ENCODE measurements at regions not wholly inside any gene's neighbourhood (a gene's known extent, or its start where the extent isn't known, plus 50 kb on each side); places are given as distances from the start of the nearest gene placed in this dataset.

GRCh38 chr3:6510713-6511112 is 350.2 kb upstream of the GRM7 start:
- Histone ChIP-seq H3K27me3 (ENCODE audit: control insufficient read depth in 2 of 2, insufficient read depth in 2 of 2, low read length in 2 of 2) (no peaks in the 10 kb centered on the region), H3K4me3 (replicated peaks in 1 of 3; ENCODE audit: insufficient read depth in 1 of 3, low read depth in 1 of 3, low read length in 3 of 3) (no peak overlapping the region), H3K9me1 (replicated peaks; ENCODE audit: control insufficient read depth, extremely low read depth, insufficient read depth, low read length) (no peaks in the 10 kb centered on the region), H3K9me3 (replicated peaks; ENCODE audit: control insufficient read depth, insufficient read depth, low read length) (no peaks in the 10 kb centered on the region), H4K20me1 (replicated peaks; ENCODE audit: control insufficient read depth, extremely low read depth, insufficient read depth, low read length) (no peaks in the 10 kb centered on the region), H3K79me2 (ENCODE audit: control insufficient read depth, insufficient read depth, low read length) (no peaks in the 10 kb centered on the region), H3K4me2 (ENCODE audit: insufficient read depth, low read length) (no peak overlapping the region), H3K27ac (ENCODE audit: insufficient read depth, low read depth, low read length) (no peak overlapping the region), H3K36me3 (ENCODE audit: control insufficient read depth in 2 of 2, extremely low read depth in 1 of 2, insufficient read depth in 2 of 2, low read length in 2 of 2) (no peaks in the 10 kb centered on the region), H3K9ac (replicated peaks; ENCODE audit: extremely low read depth, insufficient read depth, low read length) (no peak overlapping the region), H3K4me1 (ENCODE audit: control insufficient read depth, extremely low read depth, insufficient read depth, low read length) (no peaks in the 10 kb centered on the region), H2AFZ (ENCODE audit: low read depth, low read length) (no peak overlapping the region)
- dilution Hi-C loops (cut with MboI; ENCODE audit: extremely low pct_ligation_motif_present, low sequenced_read_pairs): no loop called here
- no peak for DNase-seq (ENCODE audit: low read depth, low spot score)
- no peak for TF ChIP-seq MYC (IDR thresholded peaks at IDR 0.05; ENCODE audit: low read depth, low read length)
- TF ChIP-seq, protein P1, sequence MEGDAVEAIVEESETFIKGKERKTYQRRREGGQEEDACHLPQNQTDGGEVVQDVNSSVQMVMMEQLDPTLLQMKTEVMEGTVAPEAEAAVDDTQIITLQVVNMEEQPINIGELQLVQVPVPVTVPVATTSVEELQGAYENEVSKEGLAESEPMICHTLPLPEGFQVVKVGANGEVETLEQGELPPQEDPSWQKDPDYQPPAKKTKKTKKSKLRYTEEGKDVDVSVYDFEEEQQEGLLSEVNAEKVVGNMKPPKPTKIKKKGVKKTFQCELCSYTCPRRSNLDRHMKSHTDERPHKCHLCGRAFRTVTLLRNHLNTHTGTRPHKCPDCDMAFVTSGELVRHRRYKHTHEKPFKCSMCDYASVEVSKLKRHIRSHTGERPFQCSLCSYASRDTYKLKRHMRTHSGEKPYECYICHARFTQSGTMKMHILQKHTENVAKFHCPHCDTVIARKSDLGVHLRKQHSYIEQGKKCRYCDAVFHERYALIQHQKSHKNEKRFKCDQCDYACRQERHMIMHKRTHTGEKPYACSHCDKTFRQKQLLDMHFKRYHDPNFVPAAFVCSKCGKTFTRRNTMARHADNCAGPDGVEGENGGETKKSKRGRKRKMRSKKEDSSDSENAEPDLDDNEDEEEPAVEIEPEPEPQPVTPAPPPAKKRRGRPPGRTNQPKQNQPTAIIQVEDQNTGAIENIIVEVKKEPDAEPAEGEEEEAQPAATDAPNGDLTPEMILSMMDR (IDR thresholded peaks at IDR 0.05; ENCODE audit: extremely low read depth in 1 of 2, insufficient read depth in 1 of 2, low read depth in 1 of 2, low read length in 2 of 2): no peak
- no peak for TF ChIP-seq EZH2 (IDR thresholded peaks at IDR 0.05; ENCODE audit: borderline replicate concordance, low read depth, low read length, severe bottlenecking)
- TF ChIP-seq MAX (IDR thresholded peaks at IDR 0.05; ENCODE audit: insufficient read depth, insufficient read length): no peak
- TF ChIP-seq POLR2A (IDR thresholded peaks at IDR 0.05; ENCODE audit: low read depth, low read length): no peak
- TF ChIP-seq JUN (IDR thresholded peaks at IDR 0.05; ENCODE audit: borderline replicate concordance, insufficient read depth, insufficient read length, low read depth): no peak
- TF ChIP-seq POLR2AphosphoS5 (IDR thresholded peaks at IDR 0.05; ENCODE audit: insufficient read depth, low read depth, low read length): no peak
- TF ChIP-seq GATA2 (IDR thresholded peaks at IDR 0.05; ENCODE audit: insufficient read depth, insufficient read length, low read depth, low read length): no peak
- CTCF ChIA-PET: no interaction called here
- BruUV-seq (replicated peaks): no TSS peak
- no peak for FAIRE-seq
- intact Hi-C loops (cut with micrococcal nuclease): no loop called here
- POLR2A ChIA-PET: no interaction called here

Measured in endothelial cell of umbilical vein (primary cell).